Activated effector memory CD4-positive, alpha-beta T cell treated with anti-CD3 and anti-CD28 coated beads, Interleukin-2, amount 50 U/mL, for 16 hours (primary cell): ENCODE measurements at regions not wholly inside any gene's neighbourhood (a gene's known extent, or its start where the extent isn't known, plus 50 kb on each side); places are given as distances from the start of the nearest gene placed in this dataset.

Experiments
- DNase-seq: peaks from one replicate; pipeline ENCODE4 v3.0.0-alpha.2; 2020

DNA sequence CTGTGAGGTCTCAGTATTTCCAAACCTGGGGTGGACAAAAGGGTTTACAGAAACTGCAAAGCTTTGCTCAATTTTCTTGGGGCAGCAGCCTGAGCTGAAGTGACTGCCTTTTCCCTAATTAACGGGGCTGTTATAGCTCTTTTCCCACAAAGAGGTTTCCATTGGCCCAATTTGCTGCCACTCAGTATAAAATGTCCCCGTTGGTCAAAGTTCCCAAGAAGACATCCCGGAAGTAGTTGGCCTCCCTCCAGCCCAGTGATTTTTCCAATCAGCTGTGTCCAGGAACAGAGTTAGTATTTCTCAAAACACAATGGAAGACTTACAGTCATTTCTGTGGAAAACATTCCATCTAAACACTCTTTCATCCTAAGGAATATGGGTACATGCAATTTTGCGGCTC is 643.6 kb downstream of the ACTL7B start:
- DNase-seq: no peak

DNA sequence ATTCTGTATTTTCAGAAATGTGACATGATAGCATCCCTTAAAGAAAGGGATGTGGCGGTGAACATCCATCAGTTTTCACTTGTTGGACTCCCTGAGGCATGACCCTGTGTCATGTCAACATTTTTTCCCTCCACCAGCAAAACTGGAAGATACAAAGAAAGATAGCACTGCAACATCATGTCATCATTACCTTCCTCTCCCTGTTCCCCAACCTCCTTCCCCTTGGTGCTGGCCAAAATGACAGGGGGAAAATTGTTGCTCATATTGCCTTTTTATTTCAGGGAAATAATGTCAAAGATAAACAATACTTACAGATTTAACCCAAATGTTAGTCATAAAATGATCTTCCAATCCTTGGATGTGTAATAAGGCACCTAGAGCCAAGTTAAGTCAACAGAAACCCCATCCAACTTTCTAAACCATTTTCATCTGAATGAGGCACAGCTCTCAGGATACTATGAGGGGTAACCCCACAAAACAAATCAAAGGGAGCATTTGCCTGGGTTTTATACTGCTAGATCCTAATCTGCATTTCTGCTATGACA is 644.3 kb downstream of the ACTL7B start:
- no peak for DNase-seq

DNA sequence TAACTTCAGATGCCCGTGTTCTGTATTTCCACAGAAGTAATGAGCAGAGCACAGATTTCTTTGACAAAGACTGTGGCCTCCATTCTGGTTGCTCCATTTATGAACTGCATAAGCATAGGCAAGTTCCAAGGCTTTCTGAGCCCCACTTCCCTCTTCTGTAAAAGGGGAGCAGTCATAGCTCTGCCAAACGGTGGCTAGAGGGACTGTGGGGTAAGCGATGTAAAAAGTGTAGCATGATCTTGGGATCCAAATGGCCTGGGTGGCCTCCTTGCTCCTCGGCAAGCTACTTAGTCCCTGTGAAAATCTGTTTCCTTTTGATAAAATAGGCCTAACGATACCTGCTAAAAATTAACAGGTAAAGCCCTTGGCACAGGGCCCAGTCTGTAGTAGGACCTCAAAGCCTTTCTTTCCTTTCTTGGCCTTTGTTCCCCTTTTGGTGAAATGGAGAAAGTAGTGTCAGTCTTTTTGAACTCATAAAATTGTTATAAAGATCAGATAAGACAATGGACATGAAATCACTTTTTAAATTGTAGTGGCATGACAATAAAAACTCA is 646.6 kb downstream of the ACTL7B start:
- no peak for DNase-seq

DNA sequence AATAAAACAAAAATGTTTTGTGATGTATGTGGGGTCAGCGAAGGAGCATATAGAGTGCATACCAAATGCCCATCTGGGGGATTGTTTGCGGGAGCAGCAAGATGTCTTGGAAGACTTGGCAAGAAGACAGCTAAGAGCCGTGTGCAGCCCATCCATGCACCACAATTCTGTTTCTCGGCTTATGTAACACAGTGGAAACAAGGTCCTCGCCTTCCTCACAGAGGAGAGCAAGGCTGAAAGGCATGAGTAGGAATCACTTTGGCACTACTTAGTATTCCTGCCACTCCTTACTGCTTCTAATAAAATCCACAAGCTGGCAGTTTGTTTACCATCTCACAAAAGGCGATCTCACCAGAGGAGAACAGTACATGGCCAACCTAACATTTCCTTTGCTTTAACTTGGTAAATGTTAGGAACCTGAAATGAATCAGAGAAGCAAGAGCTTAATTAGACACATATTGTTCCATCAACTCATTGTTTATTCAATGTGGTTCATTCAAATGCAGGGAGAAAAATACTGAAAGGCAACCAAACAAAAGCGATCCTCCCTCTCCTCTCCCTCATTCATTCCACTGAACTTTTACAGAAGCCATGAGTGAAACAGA is 648.1 kb downstream of the ACTL7B start:
- DNase-seq: no peak

DNA sequence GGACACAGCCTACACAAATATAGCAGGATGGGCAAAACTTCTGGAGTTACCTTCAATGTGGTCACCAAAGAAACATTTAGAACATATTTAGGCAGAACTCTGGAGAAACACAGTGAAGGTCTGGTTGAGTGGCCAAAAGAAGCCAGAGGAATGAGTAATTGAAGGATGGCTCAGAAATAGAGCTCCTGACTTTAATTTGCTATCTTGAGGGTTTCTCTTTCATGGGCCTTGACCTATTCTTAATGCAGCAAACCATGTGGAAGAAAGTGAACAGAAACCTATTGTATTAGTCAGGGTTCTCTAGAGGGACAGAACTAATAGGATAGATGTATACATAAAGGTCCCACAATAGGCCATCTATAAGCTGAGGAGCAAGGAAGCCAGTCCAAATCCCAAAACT is 650.5 kb downstream of the ACTL7B start:
- no peak for DNase-seq

DNA sequence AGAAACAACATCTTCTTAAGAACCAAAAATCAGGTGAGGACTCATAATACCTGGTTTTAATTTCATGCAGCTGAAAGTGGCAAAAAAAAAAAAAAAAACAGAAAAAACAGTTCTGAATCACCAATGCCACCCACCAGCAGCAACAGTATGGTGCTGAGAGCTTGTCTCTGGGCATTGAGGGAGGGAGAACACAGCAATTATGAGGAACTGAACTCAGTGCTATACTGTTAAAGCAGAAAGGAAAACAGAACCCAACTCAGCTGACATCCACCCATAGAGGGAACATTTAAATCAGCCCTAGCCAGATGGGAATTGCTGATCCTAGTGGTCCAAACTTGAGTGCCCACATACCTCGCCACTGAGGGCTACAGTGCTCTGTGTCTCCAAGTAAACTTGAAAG is 657.9 kb downstream of the ACTL7B start:
- DNase-seq: no peak

DNA sequence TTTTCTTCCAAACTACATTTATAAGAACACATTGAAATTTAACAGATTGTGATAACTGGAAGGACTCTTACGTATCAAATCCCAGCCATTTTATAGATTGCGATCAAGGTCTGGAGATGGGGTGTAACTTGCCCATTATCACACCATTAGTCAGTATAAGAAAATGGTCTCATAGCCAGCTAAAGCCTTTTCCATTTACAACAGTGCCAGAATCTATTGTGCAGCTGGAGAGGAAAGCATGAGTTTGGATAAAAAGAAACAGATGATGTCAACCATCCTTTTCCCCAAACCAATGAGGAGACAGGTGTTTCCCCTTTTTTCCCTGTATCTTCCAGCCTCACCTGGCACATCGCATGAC is 658.8 kb downstream of the ACTL7B start:
- DNase-seq: no peak

DNA sequence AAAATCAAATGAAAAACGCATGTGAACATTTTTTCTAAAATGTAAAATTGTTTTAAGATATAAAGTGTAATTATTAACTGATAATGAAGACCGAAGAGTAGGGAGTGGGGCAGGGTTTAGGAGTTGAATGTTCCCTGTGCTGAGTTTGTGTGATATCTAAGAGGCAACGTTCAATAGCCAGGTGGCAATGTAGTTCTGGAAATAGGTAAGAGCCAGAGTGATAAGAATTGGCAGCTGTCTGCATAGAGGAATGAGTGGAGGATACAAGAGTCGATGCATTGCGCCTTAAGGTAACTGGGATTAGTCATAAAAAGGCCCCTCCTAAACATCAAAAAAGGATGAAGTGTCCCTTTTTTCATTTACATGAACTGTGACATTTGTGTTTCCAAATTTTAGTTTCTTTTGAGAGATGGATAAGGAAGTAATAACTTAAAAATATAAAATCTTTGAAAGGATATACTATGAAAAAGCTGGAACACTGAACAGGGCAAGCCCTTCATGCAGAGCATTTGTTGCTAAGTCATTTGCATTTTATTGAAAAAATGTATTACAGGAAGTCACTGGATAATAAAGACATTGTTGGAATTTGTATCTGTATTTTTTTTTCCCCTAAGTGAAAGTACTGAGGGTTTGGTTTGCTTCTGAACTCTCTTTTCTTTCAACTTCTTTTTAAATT is 659.3 kb downstream of the ACTL7B start:
- DNase-seq: no peak

DNA sequence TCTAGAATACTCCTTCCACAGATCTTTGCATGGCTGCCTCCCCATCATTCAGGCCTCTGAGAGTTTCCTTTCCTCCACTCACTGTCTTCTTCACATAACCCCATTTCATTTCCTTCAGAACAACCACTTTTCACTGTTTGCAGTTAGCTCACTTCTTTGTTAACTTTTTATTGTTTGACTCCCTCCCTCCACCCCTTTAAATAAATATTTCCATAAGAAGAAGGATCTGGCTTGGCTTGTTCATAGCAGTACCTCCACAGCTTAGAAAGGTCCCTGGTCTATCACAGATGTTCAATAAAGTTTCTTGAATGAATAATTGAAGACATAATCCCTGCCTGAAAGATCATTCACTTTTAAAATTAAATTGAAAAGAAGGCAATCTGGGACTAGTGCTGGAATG is 661.6 kb downstream of the ACTL7B start:
- no peak for DNase-seq

DNA sequence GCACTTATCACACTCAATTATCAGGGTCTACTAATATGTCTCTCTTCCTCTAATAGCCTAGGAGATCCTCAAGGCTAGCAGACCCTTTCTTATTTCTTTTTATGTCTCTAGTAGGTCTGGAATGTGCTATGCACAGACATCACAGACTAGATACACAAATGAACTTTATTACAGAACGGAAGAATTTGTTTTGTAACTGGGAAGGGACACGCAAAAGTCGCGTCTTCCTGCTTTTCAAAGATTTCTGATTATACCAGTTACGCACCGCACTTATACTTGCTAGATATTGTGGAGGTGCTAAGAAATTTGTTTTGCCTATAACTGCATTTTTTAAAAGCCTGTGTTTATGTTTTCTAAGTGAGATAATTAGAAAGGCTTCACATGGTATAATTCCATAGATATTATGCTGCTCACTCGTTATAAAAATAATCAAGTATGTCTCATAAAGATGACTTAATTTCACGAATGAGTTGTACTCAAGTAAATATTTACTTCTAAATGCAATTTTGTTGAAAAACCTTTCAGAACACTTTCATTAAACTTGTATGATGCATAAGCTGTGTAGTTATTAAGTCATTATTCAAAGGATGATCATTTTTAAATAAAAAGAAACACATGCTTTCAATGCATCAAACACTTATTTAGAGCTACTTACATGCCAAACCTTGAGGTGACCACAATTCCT is 662.6 kb downstream of the ACTL7B start:
- no peak for DNase-seq

DNA sequence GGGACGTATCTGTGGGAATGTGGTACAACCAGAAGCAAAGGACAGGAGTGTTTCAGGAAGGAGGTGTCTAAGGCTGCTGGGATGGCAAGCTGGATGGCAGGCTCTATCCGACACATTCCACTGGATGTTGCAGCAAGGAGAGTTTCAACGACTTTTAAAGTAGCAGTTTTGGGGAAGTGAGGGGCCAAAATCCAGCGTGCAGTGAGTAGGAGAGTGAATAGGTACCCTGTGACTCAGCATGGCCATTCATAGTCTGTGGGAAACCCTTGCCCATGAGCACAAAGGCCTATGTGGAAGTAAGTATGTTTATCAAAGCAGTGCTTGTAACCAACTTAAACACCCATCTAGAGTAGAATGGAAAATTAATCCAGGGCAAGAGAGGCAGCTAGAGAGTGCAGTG is 664.7 kb downstream of the ACTL7B start:
- no peak for DNase-seq

DNA sequence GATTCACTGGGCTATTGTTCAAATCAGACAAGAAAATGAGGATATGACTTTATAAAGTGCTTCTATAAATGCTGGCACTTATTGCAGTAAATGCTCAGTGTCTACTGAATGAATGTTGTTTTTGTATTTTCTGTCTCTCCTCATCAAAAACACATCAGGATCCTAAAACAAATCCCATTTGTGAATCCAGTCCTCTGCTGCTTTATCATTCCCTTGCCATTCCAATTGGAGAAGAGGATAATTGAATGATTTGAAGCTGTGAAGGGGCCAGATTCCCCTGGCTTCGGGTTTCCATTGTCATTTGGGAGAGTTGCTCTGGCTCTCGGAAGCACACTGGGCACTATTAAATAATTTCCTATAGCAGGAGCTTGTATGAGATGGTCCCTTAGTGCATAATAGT is 666.8 kb downstream of the ACTL7B start:
- no peak for DNase-seq

DNA sequence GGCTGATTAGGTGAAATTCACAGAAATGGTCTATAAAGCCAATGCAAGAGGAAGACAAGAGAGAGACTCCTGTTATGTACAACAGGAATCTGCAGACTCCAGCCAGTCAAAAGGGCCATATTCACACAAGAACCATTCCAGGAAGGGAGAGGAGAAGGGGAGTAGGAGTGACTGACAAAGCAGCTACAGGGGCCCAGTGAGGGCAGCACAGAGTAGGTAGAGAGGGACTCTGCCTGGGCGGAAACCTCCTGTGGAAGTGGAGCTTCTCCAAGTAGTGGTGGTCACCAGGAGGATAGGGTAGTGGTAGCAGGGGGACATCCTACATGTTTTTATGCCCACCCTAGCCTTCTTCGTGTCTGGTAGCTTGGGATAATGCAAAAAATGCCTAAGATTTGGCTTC is 667.3 kb downstream of the ACTL7B start:
- no peak for DNase-seq

DNA sequence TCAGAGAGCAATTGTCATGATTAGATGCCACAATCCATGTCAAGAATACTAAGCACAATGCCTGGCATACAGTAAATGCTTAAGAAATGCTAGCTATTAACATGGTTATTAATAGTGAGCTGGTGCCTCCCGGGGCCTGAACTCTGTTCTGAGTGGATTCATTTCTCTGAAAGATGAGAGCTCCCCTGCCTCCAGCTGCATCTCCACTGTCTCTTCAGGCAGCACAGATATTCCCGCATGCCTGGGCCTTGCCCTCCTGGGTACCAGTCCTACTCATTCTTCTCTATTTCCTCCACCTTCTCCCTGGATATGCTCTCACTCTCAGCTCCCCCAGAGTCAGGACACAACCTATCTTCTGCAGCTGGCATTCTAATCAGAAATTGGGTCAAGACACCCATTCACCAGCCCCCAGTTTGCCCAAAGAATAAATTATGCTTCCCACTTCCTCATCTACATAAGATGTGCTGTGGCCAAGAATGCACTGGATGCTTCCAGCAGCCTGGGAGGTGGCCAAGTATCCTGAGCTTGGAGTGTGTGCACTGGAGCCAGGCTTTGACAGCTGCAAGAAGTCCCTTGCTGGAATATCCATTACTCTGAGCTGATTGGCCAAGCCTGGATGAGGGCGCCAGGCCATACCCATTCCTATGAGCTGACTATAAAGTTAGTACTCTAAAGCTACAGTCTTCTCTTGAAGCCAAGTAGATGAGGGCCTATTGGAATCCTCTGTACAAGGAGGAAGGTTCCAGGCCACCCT is 669.0 kb downstream of the ACTL7B start:
- DNase-seq: no peak

DNA sequence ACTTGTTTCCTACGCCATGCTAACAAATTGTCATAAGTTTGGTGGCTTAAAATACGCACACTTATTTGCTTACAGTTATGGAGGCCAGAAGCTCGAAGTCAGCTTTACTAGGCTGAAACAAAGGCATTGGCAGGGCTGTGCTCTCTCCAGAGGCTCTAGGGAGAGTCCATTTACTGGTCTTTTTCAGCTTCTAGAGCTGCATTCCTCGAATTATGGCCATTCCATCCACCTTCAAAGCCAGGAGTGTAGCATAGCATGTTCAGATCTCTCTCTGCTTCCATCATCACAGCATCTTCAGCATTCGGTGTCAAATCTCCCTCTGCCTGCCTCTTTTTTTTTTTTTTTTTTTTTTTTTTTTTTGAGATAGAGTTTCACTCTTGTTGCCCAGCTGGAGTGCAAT is 670.2 kb downstream of the ACTL7B start:
- DNase-seq: no peak

DNA sequence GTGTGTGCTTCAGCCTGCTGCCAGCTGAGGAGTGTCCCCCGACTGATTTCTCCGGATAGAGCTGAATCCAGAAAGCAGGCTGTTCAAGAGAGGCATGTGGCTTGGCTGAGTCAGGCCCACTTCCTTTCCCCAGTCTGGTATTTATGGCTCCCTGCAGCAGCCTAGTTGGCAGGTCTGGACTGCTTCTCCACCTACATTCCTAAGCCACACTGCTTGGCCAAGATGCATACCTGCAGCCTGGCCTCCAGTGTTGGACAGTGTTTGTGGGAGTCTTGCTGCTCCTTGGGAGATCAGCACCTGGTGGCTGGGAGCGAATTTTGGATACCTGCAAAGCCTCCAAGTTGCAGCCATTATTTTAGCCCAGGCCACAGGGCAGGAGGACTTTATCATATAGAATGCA is 670.8 kb downstream of the ACTL7B start:
- no peak for DNase-seq

DNA sequence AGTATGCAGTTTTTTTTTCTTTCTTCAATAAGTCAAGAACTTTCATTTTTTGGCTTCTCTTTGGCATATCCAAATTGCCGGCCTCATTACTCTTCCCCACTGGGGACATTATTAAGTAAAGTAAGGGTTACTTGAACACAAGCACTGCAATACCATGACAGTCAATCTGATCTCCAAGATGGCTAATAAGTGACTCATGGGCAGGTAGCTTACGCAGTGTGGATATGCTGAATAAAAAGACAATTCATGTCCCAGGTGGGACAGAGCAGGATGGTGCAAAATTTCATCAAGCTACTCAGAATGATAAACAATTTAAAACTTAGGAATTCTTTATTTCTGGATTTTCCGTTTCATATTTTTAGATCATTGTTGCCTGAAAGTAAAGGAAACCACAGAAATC is 671.8 kb downstream of the ACTL7B start:
- DNase-seq: no peak

DNA sequence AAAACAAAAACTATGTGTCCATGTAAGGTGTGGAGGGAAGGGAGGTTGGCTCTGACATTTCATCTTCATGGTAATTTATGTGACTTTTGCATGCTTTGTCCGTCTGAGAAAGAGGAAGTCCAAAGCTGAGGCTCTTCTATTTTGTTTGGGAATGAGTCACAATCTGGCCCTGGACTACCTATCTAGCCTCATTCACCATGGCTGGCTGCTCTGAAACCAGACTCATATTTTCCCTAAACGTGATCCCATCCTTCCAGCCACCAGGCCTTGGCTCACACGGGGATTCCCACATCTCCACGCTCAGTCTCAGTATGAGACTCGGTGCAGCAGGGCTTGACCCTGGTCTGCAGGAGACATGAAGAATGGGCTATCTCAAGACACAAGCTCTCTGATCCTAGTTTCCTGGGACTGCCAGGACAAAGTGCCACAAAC is 672.8 kb downstream of the ACTL7B start:
- DNase-seq: no peak

DNA sequence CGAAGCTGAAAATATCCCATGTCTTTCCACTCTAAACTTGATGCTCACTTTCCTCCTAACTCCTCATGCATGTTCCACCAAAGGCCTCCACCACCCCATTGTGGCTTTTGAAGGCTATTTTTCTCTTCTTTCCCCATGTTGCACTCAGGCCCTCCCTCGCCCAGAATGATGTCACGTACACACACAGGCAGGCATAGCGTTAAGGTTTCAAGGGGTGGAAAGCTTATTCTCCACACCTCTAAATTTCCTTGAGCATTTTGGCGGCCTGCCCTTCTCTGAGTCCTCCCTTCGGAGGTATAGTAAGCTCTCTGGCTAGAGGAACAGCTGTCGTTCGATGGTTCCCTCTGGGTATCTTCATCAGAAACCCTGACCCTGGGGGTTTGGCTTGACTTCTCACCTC is 673.5 kb downstream of the ACTL7B start:
- no peak for DNase-seq

DNA sequence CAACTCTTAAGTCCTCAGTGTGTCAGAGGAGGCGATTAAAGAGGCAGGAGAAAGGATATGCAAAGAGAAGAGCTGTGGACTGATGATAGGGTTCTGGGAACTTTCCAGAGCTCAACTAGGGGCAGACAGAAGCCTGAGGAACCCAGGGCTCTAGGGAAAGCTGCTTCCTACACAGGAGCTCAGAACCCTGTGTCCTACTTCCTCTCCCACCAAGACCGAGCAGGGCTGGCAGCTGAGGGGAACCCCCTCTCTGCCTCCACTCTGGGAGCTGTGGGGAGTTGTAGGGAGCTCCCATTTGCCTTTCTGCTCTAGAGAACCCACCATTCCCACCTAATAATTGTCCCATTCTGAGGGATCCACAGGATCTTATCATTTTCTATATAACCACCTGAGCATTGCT is 674.3 kb downstream of the ACTL7B start:
- DNase-seq: no peak

DNA sequence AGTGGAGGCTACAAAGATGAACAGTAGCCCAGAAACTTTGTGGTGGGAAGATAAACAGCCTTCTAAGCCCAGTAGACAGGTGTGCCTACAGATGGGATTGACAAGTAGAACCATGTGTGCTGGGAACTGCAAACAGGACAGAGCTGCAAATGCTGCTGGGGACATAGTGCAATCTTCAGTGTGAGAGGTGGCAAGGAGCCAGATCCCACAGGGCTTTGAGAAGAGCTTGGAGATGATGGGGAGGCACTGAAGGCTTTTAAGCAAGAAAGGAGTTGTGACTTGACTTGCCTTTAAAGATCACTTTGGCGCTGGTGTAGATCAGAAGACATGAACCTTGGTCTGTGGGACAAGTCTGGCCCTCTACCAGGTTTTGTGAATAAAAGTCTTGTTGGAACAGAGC is 675.2 kb downstream of the ACTL7B start:
- DNase-seq: no peak

DNA sequence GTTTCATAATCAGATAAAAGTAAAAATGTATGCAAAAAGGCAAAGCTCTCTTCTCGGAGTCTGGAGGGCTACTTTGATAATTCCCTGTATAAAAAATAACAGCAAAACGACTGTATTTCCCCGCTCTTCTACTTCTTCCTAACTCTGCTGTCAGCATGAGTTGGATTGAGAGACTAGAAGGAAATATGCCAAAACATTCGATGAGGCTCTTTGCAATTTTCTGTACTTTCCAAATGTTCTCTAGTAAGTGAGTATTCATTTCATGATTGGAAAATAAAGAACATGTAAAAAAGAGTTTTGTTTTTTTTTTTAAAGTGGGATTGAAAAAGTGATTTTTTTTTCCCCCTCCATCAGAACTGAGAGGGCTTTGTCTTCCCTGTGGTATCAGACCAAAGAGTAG is 677.5 kb downstream of the ACTL7B start:
- no peak for DNase-seq

DNA sequence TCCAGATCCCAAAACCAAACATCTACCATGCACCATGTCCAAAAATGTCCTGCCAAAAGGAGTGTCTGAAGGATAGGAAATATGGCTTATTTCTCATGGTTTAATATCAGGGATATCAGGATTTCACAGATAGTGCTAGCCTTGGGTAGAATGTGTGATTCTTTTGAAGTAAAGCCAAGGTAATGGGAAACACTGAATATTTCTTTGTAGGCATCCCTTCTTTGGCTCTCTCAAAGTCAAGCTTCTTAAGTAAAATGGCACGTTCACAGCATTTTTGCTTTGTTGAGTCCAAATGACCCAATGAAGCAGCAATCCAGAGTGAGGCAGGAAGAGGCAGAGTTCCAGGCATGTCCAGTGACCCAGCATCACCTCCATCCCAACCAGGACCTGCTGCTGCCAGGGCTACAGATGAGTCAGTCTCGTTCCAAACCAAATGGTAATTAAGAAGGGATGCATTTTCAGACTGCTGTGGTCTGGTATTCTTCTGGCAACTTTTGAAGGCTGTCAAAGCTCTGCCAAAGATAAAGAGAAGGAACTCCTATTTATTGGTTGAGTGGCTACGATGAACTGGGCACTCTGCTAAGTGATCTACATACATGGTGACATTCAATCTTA is 678.8 kb upstream of the KLF4 start:
- no peak for DNase-seq
